ENCODE measurements at regions not wholly inside any gene's neighbourhood (a gene's known extent, or its start where the extent isn't known, plus 50 kb on each side); places are given as distances from the start of the nearest gene placed in this dataset.

- no peak for DNase-seq
Observed at GRCh38 chr13:81726037-81726726, 1385.3 kb upstream of the SPRY2 start.

GRCh38 chr13:81722456-81722855, 1381.5 kb upstream of the SPRY2 start:
- DNase-seq = no peak

GRCh38 chr13:81721400-81721799, 1380.5 kb upstream of the SPRY2 start:
- no peak for DNase-seq

GRCh38 chr13:81714513-81714912, 1373.6 kb upstream of the SPRY2 start:
- no peak for DNase-seq

GRCh38 chr13:81713201-81713600, 1372.3 kb upstream of the SPRY2 start:
- no peak for DNase-seq

- no peak for DNase-seq
Observed at GRCh38 chr13:81697826-81698225, 1356.9 kb upstream of the SPRY2 start.

- no peak for DNase-seq
Observed at GRCh38 chr13:81686877-81687276, 1346.0 kb upstream of the SPRY2 start.

GRCh38 chr13:81683521-81683920, 1342.6 kb upstream of the SPRY2 start:
- DNase-seq = no peak

GRCh38 chr13:81682081-81682630, 1341.2 kb upstream of the SPRY2 start:
- no peak for DNase-seq

GRCh38 chr13:81677857-81678256, 1336.9 kb upstream of the SPRY2 start:
- DNase-seq = no peak

- DNase-seq = no peak
Observed at GRCh38 chr13:81676008-81676407, 1335.1 kb upstream of the SPRY2 start.

GRCh38 chr13:81671064-81671463, 1330.1 kb upstream of the SPRY2 start:
- DNase-seq = no peak

- no peak for DNase-seq
Observed at GRCh38 chr13:81670048-81670447, 1329.1 kb upstream of the SPRY2 start.

- no peak for DNase-seq
Observed at GRCh38 chr13:81664872-81665271, 1323.9 kb upstream of the SPRY2 start.

GRCh38 chr13:81659984-81660383, 1319.1 kb upstream of the SPRY2 start:
- no peak for DNase-seq

- no peak for DNase-seq
Observed at GRCh38 chr13:81658598-81659370, 1317.9 kb upstream of the SPRY2 start.

- no peak for DNase-seq
Observed at GRCh38 chr13:81639984-81640582, 1299.2 kb upstream of the SPRY2 start.

- DNase-seq = no peak
Observed at GRCh38 chr13:81637457-81637856, 1296.5 kb upstream of the SPRY2 start.

GRCh38 chr13:81636120-81636519, 1295.2 kb upstream of the SPRY2 start:
- DNase-seq = no peak

- no peak for DNase-seq
Observed at GRCh38 chr13:81615031-81615430, 1274.1 kb upstream of the SPRY2 start.

- no peak for DNase-seq
Observed at GRCh38 chr13:81610644-81611043, 1269.7 kb upstream of the SPRY2 start.

GRCh38 chr13:81609335-81609734, 1268.4 kb upstream of the SPRY2 start:
- DNase-seq = no peak

GRCh38 chr13:81606074-81606473, 1265.1 kb upstream of the SPRY2 start:
- no peak for DNase-seq

- no peak for DNase-seq
Observed at GRCh38 chr13:81602241-81602640, 1261.3 kb upstream of the SPRY2 start.

All from NCI-H2107 (cell line).